CD8-positive, alpha-beta memory T cell (primary cell): ENCODE measurements at regions not wholly inside any gene's neighbourhood (a gene's known extent, or its start where the extent isn't known, plus 50 kb on each side); places are given as distances from the start of the nearest gene placed in this dataset.

Source experiments
- CTCF ChIA-PET: fragments of 350-600 bp; sonication (Branson Sonifier 250); formaldehyde crosslinking; loops from one replicate; lab custom pipeline; 2021; ENCODE audit warnings: antibody characterized with exemption; lab: Charles Lee
- POLR2A ChIA-PET: fragments of 350-600 bp; sonication (Branson Sonifier 250); formaldehyde crosslinking; loops from one replicate; lab custom pipeline; 2021; ENCODE audit warnings: antibody characterized with exemption; lab: Charles Lee
- DNase-seq, 5 donors: peaks; one replicate each; pipeline versions ENCODE4 v3.0.0 to v3.0.0-alpha.2; 2020 to 2022; ENCODE audit warnings: mixed read lengths in 1 of 5
- H3K27ac ChIP-seq: one replicate; pipeline ENCODE4 v1.7.0; 2013; ENCODE audit warnings: low read depth, mild to moderate bottlenecking, low read length, moderate library complexity
- H3K27me3 ChIP-seq: 2 replicates; pipeline ENCODE4 v1.7.0; 2013; ENCODE audit warnings: low read length, mild to moderate bottlenecking; ENCODE audit not compliant: insufficient read depth, poor library complexity, severe bottlenecking
- H3K36me3 ChIP-seq: 2 replicates; pipeline ENCODE4 v1.7.0; 2013; ENCODE audit warnings: mild to moderate bottlenecking, low read length, moderate library complexity; ENCODE audit not compliant: insufficient read depth
- H3K4me1 ChIP-seq: 2 replicates; pipeline ENCODE4 v1.7.0; 2013; ENCODE audit warnings: mild to moderate bottlenecking, low read length, moderate library complexity; ENCODE audit not compliant: insufficient read depth
- H3K4me3 ChIP-seq: 2 replicates; pipeline ENCODE4 v1.7.0; 2013; ENCODE audit warnings: mild to moderate bottlenecking, low read length
- H3K9me3 ChIP-seq: 2 replicates; pipeline ENCODE4 v1.7.0; 2013; ENCODE audit warnings: mild to moderate bottlenecking, low read length
- H3K27ac Mint-ChIP-seq, 8 donors: one replicate each; pipeline ENCODE4 v1.8.0; 2020 to 2021; ENCODE audit warnings: mixed read lengths in 8 of 8, mild to moderate bottlenecking in 6 of 8, inconsistent platforms in 3 of 8, moderate library complexity in 3 of 8
- H3K27me3 Mint-ChIP-seq, 2 donors: one replicate each; pipeline ENCODE4 v1.8.0; 2020 to 2021; ENCODE audit warnings: mixed read lengths in 2 of 2, mild to moderate bottlenecking in 1 of 2, moderate library complexity in 1 of 2
- H3K36me3 Mint-ChIP-seq, 3 donors: one replicate each; pipeline ENCODE4 v1.8.0; 2020 to 2021; ENCODE audit warnings: mixed read lengths in 3 of 3, inconsistent platforms in 1 of 3, mild to moderate bottlenecking in 1 of 3
- H3K4me1 Mint-ChIP-seq, 3 donors: one replicate each; pipeline ENCODE4 v1.8.0; 2020 to 2021; ENCODE audit warnings: mixed read lengths in 3 of 3, inconsistent platforms in 1 of 3, mild to moderate bottlenecking in 1 of 3
- H3K4me3 Mint-ChIP-seq, 7 donors: one replicate each; pipeline ENCODE4 v1.8.0; 2020 to 2021; ENCODE audit warnings: mixed read lengths in 7 of 7, mild to moderate bottlenecking in 6 of 7, moderate library complexity in 4 of 7, inconsistent platforms in 2 of 7
- H3K9me3 Mint-ChIP-seq, 5 donors: one replicate each; pipeline ENCODE4 v1.8.0; 2020 to 2022; ENCODE audit warnings: mixed read lengths in 5 of 5, mild to moderate bottlenecking in 3 of 5, moderate library complexity in 2 of 5, inconsistent platforms in 1 of 5

DNA sequence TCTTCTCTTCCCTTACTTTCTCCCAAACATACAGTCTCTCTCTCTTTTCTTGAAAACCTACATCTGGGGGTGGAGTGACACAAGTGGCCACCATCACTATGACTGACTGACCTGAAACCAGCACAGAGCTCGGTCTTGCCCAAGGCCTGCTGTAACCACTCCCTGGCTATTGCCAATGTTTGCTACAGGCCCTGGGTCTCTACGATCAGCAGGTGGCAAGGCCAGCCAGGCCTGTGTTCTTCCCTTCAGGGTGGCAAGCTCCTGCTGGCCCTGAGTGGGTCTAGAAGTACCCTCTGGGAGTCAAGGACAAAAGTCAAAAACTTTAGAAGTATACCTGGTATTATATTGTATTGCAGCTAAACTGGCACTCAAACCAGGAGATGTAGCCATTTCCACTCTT lies 140.9 kb upstream of the TGFBR2 start:
- Histone ChIP-seq H3K27ac (no peak overlapping the region), H3K4me3 (no peak overlapping the region), H3K4me1 (no peaks in the 10 kb centered on the region), H3K36me3 (no peaks in the 10 kb centered on the region), H3K27me3 (no peaks in the 10 kb centered on the region), H3K9me3 (no peaks in the 10 kb centered on the region)
- Mint-ChIP-seq H3K27ac (no peak overlapping the region), H3K27me3 (no peaks in the 10 kb centered on the region), H3K4me3 (no peak overlapping the region), H3K9me3 (peaks cover 0 to 5% (median 0%) of the 10 kb centered on the region in 5 donors), H3K4me1 (peaks cover 0 to under 1% (median 0%) of the 10 kb centered on the region in 3 donors), H3K36me3 (peaks cover 0 to 6% (median 1%) of the 10 kb centered on the region in 3 donors)
- CTCF ChIA-PET: no interaction called here
- POLR2A ChIA-PET: no interaction called here
- DNase-seq: no peak

DNA sequence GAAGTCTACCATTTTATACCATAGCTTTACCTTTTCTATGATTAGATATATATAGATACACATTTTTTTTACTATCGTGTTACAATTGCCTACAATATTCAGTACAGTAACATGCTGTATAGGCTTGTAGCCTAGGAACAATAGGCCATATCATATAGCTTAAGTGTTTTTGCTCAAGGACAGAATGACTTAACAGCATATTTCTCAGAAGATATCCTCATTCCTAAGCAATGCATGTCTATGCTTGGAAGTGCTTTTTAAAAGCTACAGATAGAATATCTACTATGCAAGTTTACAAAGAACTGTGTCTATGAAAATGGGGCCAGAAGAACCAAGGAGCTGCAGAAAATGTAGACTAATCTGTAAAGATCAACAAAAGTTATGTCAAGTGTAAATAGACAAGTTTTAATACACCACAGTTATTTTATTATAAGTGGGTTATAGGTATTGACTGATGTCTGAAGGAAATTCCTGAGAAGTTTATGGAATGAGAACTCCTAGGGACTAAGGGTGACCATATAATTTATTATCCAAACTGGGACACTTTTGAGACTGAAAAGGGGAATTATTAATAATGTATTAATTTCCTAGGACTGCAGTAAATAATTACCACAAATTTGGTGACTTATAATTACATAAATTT lies 138.7 kb upstream of the TGFBR2 start:
- Histone ChIP-seq H3K4me3 (no peak overlapping the region), H3K9me3 (no peaks in the 10 kb centered on the region), H3K27me3 (no peaks in the 10 kb centered on the region), H3K36me3 (no peaks in the 10 kb centered on the region), H3K4me1 (no peaks in the 10 kb centered on the region), H3K27ac (no peak overlapping the region)
- Mint-ChIP-seq H3K4me1 (peaks cover 0 to 7% (median 4%) of the 10 kb centered on the region in 3 donors), H3K4me3 (no peak overlapping the region), H3K9me3 (peaks cover 0 to 5% (median 0%) of the 10 kb centered on the region in 5 donors), H3K36me3 (peaks cover 0 to 6% (median 1%) of the 10 kb centered on the region in 3 donors), H3K27me3 (no peaks in the 10 kb centered on the region), H3K27ac (no peak overlapping the region)
- ChIA-PET POLR2A (interaction anchor here (1.1 kb wide), 1 partner anchor 9 kb away, joined by 3 read pairs; no protein-coding TSS in a partner anchor), CTCF (no interaction called here)
- DNase-seq: no peak

DNA sequence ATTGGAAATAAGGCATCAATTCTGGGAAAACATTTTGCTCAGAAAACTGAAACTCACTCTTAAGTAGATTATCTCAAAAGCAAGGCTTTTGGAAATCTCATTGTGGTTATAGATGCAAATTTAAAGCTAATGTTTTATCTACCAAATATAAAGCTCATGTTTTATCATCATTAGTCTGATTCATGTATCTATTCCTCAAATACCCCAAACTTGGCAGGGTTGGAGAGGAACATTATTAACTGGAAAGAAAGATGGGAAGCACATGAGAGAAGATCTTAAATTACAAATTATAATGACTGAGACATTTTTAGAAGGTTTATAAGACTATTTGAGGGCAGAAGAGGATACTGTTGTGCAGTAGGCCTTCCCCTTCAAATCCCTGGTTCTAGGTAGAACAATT lies 137.3 kb upstream of the TGFBR2 start:
- H3K36me3 ChIP-seq: no peaks in the 10 kb centered on the region
- Mint-ChIP-seq H3K4me3 (no peak overlapping the region), H3K9me3 (peaks cover 0 to 5% (median 0%) of the 10 kb centered on the region in 5 donors), H3K4me1 (peaks cover 0 to 7% (median 4%) of the 10 kb centered on the region in 3 donors), H3K27ac (no peak overlapping the region), H3K27me3 (no peaks in the 10 kb centered on the region), H3K36me3 (peaks cover 0 to 11% (median 1%) of the 10 kb centered on the region in 3 donors)
- ChIA-PET CTCF (no interaction called here), POLR2A (no interaction called here)
- H3K9me3 ChIP-seq: no peaks in the 10 kb centered on the region
- no peak for DNase-seq
- H3K4me1 ChIP-seq: no peaks in the 10 kb centered on the region
- no peak overlapping the region for H3K27ac ChIP-seq
- no peaks in the 10 kb centered on the region for H3K27me3 ChIP-seq
- no peak overlapping the region for H3K4me3 ChIP-seq

DNA sequence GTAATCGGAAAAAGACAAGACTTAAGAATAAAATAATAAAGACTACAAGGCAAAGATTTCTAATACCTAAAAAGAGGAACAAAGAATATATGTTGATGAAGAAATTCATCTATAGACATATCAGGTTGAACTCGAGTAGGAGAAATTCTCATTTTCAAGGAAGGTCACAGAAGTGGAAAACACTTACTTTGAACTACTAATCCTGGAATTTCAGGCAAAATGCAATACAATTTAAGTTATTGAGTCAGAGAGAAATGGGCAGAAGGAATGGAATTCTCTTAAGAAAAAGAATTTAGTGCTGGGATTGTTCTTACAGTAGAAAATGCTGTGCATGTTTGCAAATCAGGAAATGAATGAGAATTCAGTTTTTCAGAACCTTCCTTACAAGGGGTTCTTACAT lies 135.9 kb upstream of the TGFBR2 start:
- Histone ChIP-seq H3K9me3 (no peaks in the 10 kb centered on the region), H3K36me3 (no peaks in the 10 kb centered on the region), H3K27me3 (no peaks in the 10 kb centered on the region), H3K27ac (no peak overlapping the region), H3K4me3 (no peak overlapping the region), H3K4me1 (no peaks in the 10 kb centered on the region)
- no peak for DNase-seq
- CTCF ChIA-PET: no interaction called here
- Mint-ChIP-seq H3K36me3 (peaks cover 0 to 5% (median 1%) of the 10 kb centered on the region in 3 donors), H3K4me3 (no peak overlapping the region), H3K27me3 (no peaks in the 10 kb centered on the region), H3K9me3 (no peaks in the 10 kb centered on the region), H3K4me1 (peaks cover 0 to 7% (median 4%) of the 10 kb centered on the region in 3 donors), H3K27ac (peak overlapping the region in 1 of 8 donors; percentile 6)
- POLR2A ChIA-PET: no interaction called here

DNA sequence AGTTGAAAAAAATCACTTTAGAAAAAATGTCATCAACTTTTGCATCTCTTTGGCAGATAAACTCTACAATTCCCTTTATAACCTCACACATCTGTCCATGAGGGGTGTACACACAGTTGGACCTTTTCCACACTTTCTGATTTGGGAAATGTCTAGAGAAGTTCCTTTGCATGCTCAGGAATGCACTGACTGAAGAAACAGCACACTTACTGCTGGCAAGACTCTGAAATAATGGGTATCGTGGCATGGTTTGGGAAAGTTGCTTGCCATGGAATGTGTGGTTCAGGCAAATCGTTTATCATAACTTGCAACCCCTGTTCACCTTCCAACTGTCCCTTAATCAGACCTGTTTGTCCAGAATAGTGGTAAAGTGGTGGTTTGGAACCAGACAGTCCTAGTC lies 135.3 kb upstream of the TGFBR2 start:
- H3K4me3 ChIP-seq: no peak overlapping the region
- H3K9me3 Mint-ChIP-seq: no peaks in the 10 kb centered on the region
- POLR2A ChIA-PET: no interaction called here
- H3K36me3 ChIP-seq: no peaks in the 10 kb centered on the region
- no peak overlapping the region for H3K27ac ChIP-seq
- no peak for DNase-seq
- peaks cover 0 to 7% (median 4%) of the 10 kb centered on the region in 3 donors for H3K4me1 Mint-ChIP-seq
- no peak overlapping the region for H3K27ac Mint-ChIP-seq
- no peaks in the 10 kb centered on the region for H3K4me1 ChIP-seq
- no peak overlapping the region for H3K4me3 Mint-ChIP-seq
- H3K27me3 Mint-ChIP-seq: no peaks in the 10 kb centered on the region
- peaks cover 0 to 5% (median 1%) of the 10 kb centered on the region in 3 donors for H3K36me3 Mint-ChIP-seq
- no peaks in the 10 kb centered on the region for H3K27me3 ChIP-seq
- CTCF ChIA-PET: no interaction called here
- no peaks in the 10 kb centered on the region for H3K9me3 ChIP-seq

DNA sequence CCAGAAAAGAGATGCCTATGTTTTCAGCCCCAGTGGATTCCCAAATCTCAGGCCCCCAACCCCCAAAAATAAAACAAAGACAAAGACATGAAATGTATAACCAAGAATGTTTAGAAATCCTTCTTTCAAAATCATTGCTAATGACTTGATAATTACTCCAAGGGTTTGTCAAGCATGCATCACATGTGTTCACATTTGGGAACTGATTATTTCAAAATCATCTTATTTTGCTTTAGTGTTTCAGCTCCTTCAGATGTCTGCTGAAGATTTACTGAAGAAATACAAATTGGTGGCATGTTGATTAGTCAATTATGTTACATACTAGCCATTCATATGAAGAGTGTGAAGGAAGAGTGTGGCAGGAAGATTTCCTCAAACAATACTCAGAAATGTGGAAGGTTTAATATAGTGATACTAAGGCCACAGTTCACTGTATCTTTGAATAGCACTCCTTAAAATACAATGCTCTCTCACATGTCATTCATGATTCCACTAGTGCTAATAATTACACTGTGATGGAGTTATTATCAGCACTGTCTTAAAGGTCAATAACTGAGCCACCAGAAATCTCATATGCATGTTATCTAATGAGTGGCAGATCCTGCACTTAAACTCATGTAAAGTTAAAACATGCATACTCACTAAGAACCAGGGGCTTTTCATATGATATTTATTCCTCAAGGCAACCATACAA lies 134.5 kb upstream of the TGFBR2 start:
- no peaks in the 10 kb centered on the region for H3K27me3 Mint-ChIP-seq
- POLR2A ChIA-PET: no interaction called here
- H3K9me3 ChIP-seq: no peaks in the 10 kb centered on the region
- no peak for DNase-seq
- no peaks in the 10 kb centered on the region for H3K4me1 ChIP-seq
- H3K27me3 ChIP-seq: no peaks in the 10 kb centered on the region
- H3K36me3 ChIP-seq: no peaks in the 10 kb centered on the region
- no peak overlapping the region for H3K27ac Mint-ChIP-seq
- H3K4me3 Mint-ChIP-seq: no peak overlapping the region
- no peak overlapping the region for H3K27ac ChIP-seq
- no peak overlapping the region for H3K4me3 ChIP-seq
- no peaks in the 10 kb centered on the region for H3K9me3 Mint-ChIP-seq
- peaks cover 0 to 5% (median under 1%) of the 10 kb centered on the region in 3 donors for H3K36me3 Mint-ChIP-seq
- CTCF ChIA-PET: no interaction called here
- H3K4me1 Mint-ChIP-seq: peaks cover 0 to 7% (median 4%) of the 10 kb centered on the region in 3 donors

DNA sequence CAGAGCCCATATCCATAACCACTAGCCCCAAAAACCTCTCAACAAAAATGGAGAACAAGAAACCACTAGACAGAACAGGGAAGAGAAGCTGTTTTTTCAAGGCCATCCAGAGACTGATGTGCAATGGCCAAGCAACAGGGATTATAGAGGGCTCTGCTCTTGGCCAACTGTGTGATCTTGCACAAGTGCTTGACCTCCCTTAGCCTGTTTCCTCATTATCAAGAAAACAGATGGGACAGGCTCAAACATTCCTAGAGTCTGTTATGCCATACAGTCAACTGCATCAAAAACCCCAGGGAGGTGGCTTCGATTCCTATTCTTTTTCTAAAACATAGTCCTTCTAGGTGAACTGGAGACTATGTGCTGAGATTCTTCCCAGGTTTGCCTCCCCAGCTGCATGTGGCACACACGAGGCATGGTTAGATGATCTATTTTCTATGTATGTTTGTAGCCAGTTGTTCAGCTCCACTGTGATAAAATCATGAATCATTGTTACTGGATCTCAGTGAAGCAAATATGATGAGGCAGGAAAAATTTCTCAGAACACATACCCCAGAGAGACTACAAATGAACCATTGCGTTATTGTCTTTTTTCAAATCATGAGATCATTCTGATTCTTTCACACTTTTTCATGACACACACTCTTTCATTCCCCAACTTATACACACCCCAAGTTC lies 132.9 kb upstream of the TGFBR2 start:
- H3K36me3 ChIP-seq: no peaks in the 10 kb centered on the region
- POLR2A ChIA-PET: no interaction called here
- Mint-ChIP-seq H3K36me3 (peaks cover 0 to 5% (median 0%) of the 10 kb centered on the region in 3 donors), H3K27me3 (no peaks in the 10 kb centered on the region), H3K9me3 (no peaks in the 10 kb centered on the region), H3K27ac (peak overlapping the region in 1 of 8 donors; percentile 25), H3K4me1 (peaks cover 4 to 11% (median 9%) of the 10 kb centered on the region in 3 donors), H3K4me3 (no peak overlapping the region)
- no peaks in the 10 kb centered on the region for H3K4me1 ChIP-seq
- no peak for DNase-seq
- no peaks in the 10 kb centered on the region for H3K27me3 ChIP-seq
- H3K4me3 ChIP-seq: no peak overlapping the region
- H3K27ac ChIP-seq: no peak overlapping the region
- H3K9me3 ChIP-seq: no peaks in the 10 kb centered on the region
- CTCF ChIA-PET: no interaction called here

DNA sequence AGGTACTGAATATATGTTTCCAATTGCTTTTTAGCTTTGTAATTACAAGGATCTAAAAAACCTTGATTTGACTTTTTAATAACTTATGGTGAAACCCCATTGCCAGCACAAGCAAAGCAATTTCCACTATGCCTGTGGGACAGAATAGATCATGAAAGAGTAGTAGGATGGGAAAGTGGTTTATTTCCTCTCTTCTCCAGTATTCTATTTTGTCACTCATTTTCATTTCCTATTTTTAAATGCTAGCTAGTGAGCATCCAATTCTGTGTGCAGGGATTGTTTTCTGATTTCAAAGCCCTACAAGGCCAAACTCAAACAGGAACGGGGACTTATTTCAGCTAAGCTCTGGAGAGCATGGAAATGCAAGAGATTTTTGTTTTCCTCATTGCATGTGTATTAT lies 132.0 kb upstream of the TGFBR2 start:
- peaks cover 0 to 8% (median 1%) of the 10 kb centered on the region in 3 donors for H3K36me3 Mint-ChIP-seq
- no peaks in the 10 kb centered on the region for H3K27me3 Mint-ChIP-seq
- H3K27me3 ChIP-seq: no peaks in the 10 kb centered on the region
- no peak overlapping the region for H3K4me3 ChIP-seq
- no peaks in the 10 kb centered on the region for H3K36me3 ChIP-seq
- no peaks in the 10 kb centered on the region for H3K4me1 ChIP-seq
- H3K9me3 Mint-ChIP-seq: no peaks in the 10 kb centered on the region
- CTCF ChIA-PET: interaction anchor here (1.0 kb wide), 1 partner anchor 10 kb away, joined by 3 read pairs; no protein-coding TSS in a partner anchor
- no peak overlapping the region for H3K27ac ChIP-seq
- H3K4me1 Mint-ChIP-seq: peaks cover 4 to 11% (median 9%) of the 10 kb centered on the region in 3 donors
- H3K9me3 ChIP-seq: no peaks in the 10 kb centered on the region
- no peak overlapping the region for H3K27ac Mint-ChIP-seq
- no peak overlapping the region for H3K4me3 Mint-ChIP-seq
- POLR2A ChIA-PET: no interaction called here
- DNase-seq: no peak
